GM23338 (cell line): ENCODE measurements at regions not wholly inside any gene's neighbourhood (a gene's known extent, or its start where the extent isn't known, plus 50 kb on each side); places are given as distances from the start of the nearest gene placed in this dataset.

Source experiments
- ATAC-seq: fragments of 200-7000 bp; cut with Tn5 transposase; 3 replicates; pipeline ENCODE4 v1.9.1; 2020
- DNase-seq: peaks from one replicate; pipeline ENCODE4 v3.0.0-alpha.2; 2015; ENCODE audit warnings: low spot score
- H2AFZ ChIP-seq: fragments of 200-600 bp; sonication (generic); 2 replicates; pipeline ENCODE4 v1.8.0; 2016; ENCODE audit warnings: antibody characterized with exemption, mild to moderate bottlenecking, moderate library complexity
- H3F3A ChIP-seq: fragments of 200-600 bp; sonication (generic); replicated peaks from 2 replicates; pipeline ENCODE4 v1.8.0; 2017; ENCODE audit warnings: antibody characterized with exemption, mixed run types, low read depth
- H3K27ac ChIP-seq: fragments of 200-600 bp; sonication (generic); 2 replicates; pipeline ENCODE4 v1.6.1; 2016; ENCODE audit warnings: low read depth
- H3K27me3 ChIP-seq: fragments of 200-600 bp; sonication (generic); 2 replicates; pipeline ENCODE4 v1.8.0; 2016; ENCODE audit warnings: mild to moderate bottlenecking, mixed run types, moderate library complexity; ENCODE audit not compliant: insufficient read depth
- H3K36me3 ChIP-seq: fragments of 200-600 bp; sonication (generic); 2 replicates; pipeline ENCODE4 v1.8.0; 2016; ENCODE audit warnings: mild to moderate bottlenecking; ENCODE audit not compliant: insufficient read depth
- H3K4me1 ChIP-seq: fragments of 200-600 bp; sonication (generic); 2 replicates; pipeline ENCODE4 v1.8.0; 2016; ENCODE audit warnings: mild to moderate bottlenecking, moderate library complexity; ENCODE audit not compliant: insufficient read depth
- H3K4me2 ChIP-seq: fragments of 200-600 bp; sonication (generic); 2 replicates; pipeline ENCODE4 v1.7.1; 2017; ENCODE audit warnings: mixed run types
- H3K4me3 ChIP-seq: fragments of 200-600 bp; sonication (generic); 2 replicates; pipeline ENCODE4 v1.6.1; 2016; ENCODE audit warnings: mixed run types
- H3K79me2 ChIP-seq: fragments of 200-600 bp; sonication (generic); replicated peaks from 2 replicates; pipeline ENCODE4 v1.8.0; 2017; ENCODE audit warnings: mild to moderate bottlenecking; ENCODE audit not compliant: insufficient read depth
- H3K9me2 ChIP-seq: fragments of 200-600 bp; sonication (generic); 2 replicates; pipeline ENCODE4 v1.8.0; 2017; ENCODE audit not compliant: insufficient read depth
- H4K20me1 ChIP-seq: fragments of 200-600 bp; sonication (generic); replicated peaks from 2 replicates; pipeline ENCODE4 v1.8.0; 2017; ENCODE audit warnings: mild to moderate bottlenecking; ENCODE audit not compliant: insufficient read depth
- H3K27ac Mint-ChIP-seq: 2 replicates; pipeline ENCODE4 v1.8.0; 2020; ENCODE audit warnings: inconsistent platforms, mild to moderate bottlenecking, moderate library complexity, mixed read lengths
- H3K27me3 Mint-ChIP-seq: 3 replicates; pipeline ENCODE4 v1.8.0; 2022; ENCODE audit warnings: low read depth, mild to moderate bottlenecking, moderate library complexity, mixed read lengths, inconsistent platforms; ENCODE audit not compliant: insufficient read depth, poor library complexity
- H3K36me3 Mint-ChIP-seq: 3 replicates; pipeline ENCODE4 v1.8.0; 2021; ENCODE audit warnings: low read depth, mild to moderate bottlenecking, inconsistent platforms, moderate library complexity, mixed read lengths
- H3K4me1 Mint-ChIP-seq: 3 replicates; pipeline ENCODE4 v1.8.0; 2020; ENCODE audit warnings: mild to moderate bottlenecking, inconsistent platforms, mixed read lengths
- H3K4me3 Mint-ChIP-seq: 3 replicates; pipeline ENCODE4 v1.8.0; 2021; ENCODE audit warnings: moderate library complexity, mild to moderate bottlenecking, inconsistent platforms, mixed read lengths
- H3K9me3 Mint-ChIP-seq: 3 replicates; pipeline ENCODE4 v1.8.0; 2020; ENCODE audit warnings: moderate library complexity, mild to moderate bottlenecking, inconsistent platforms, mixed read lengths
- CREB1 ChIP-seq: fragments of 250-450 bp; sonication (Bioruptor Pico); IDR thresholded peaks from 2 replicates; pipeline ENCODE4 v1.5.0; 2020; ENCODE audit warnings: low read depth, mild to moderate bottlenecking, moderate library complexity
- EZH2 ChIP-seq: fragments of 200-600 bp; sonication (generic); IDR thresholded peaks from one replicate; pipeline ENCODE4 v1.8.0; 2017; ENCODE audit warnings: antibody characterized with exemption, mild to moderate bottlenecking, low read depth; ENCODE audit not compliant: unreplicated experiment
- EZH2phosphoT487 ChIP-seq: fragments of 200-600 bp; sonication (generic); IDR thresholded peaks from one replicate; pipeline ENCODE4 v1.8.1; 2018; ENCODE audit warnings: antibody characterized with exemption; ENCODE audit not compliant: unreplicated experiment
- JUNB ChIP-seq: IDR thresholded peaks from one replicate; pipeline ENCODE4 v1.6.1; 2016; ENCODE audit warnings: antibody characterized with exemption; ENCODE audit not compliant: unreplicated experiment
- NANOG ChIP-seq: IDR thresholded peaks from 2 replicates; pipeline ENCODE4 v1.6.1; 2016; ENCODE audit warnings: antibody characterized with exemption, borderline replicate concordance
- POLR2AphosphoS5 ChIP-seq: IDR thresholded peaks from 2 replicates; pipeline ENCODE4 v1.6.1; 2016; ENCODE audit warnings: antibody characterized with exemption, low read depth
- STAT1 ChIP-seq: IDR thresholded peaks from one replicate; pipeline ENCODE4 v1.6.1; 2016; ENCODE audit warnings: antibody characterized with exemption; ENCODE audit not compliant: unreplicated experiment
- ZNF114 ChIP-seq: fragments of 250-450 bp; sonication (Bioruptor Pico); IDR thresholded peaks from 2 replicates; pipeline ENCODE4 v1.5.0; 2020; ENCODE audit warnings: mild to moderate bottlenecking, moderate library complexity
- ZNF331 ChIP-seq: fragments of 250-450 bp; sonication (Bioruptor Pico); IDR thresholded peaks from 2 replicates; pipeline ENCODE4 v1.5.0; 2020; ENCODE audit warnings: low read depth, mild to moderate bottlenecking, moderate library complexity
- TF ChIP-seq, protein P1 (sequence below): fragments of 250-450 bp; sonication (Bioruptor Pico); IDR thresholded peaks from 2 replicates; pipeline ENCODE4 v1.5.0; 2020; ENCODE audit warnings: mild to moderate bottlenecking, moderate library complexity
- TF ChIP-seq, protein P2 (sequence below): IDR thresholded peaks from 2 replicates; pipeline ENCODE4 v1.6.1; 2016; ENCODE audit warnings: antibody characterized with exemption
- TF ChIP-seq, protein P3 (sequence below): IDR thresholded peaks from one replicate; pipeline ENCODE4 v1.6.1; 2018; ENCODE audit warnings: antibody characterized with exemption; ENCODE audit not compliant: unreplicated experiment
- TF ChIP-seq, protein P4 (sequence below), 2 experiments: fragments of 200-600 bp in 1 of 2; sonication (generic) in 1 of 2; conservative IDR thresholded peaks; 2 replicates each; pipeline versions ENCODE4 v1.5.1 to v1.6.1; 2016 to 2017; ENCODE audit warnings: antibody characterized with exemption in 2 of 2, low read depth in 2 of 2, mild to moderate bottlenecking in 2 of 2, moderate library complexity in 1 of 2

DNA sequence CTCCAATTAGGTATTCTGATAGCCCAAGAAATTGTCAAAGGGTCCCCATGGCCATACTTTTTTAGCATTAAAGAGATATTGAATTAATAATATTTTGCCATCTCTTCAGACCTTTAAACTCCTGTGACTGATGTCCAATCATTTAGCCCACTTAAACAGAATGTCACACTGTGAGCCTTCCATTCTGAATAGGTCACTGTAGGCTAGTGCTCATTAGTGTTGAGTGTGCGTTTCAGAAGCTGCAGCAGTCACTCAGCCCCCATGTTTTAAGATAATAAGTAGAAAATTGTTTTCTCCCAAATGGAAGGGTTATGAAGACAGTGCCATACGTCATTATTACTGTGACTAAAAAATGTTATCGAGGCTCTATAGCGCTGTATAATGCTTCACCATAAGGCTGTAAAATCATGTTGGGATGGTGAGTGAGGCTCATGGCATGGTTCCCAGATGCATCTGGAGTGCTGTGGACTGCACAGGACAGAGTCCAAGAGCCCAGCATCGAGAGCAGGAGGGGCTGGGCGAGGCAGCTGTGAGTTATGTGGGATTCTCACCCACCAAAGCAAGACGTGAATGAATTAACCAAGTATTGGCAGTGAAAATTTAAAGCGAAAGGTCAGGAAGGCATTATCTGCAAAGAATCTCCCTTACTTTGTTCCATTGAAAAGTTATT lies 2112.9 kb upstream of the WWC1 start:
- no peaks in the 10 kb centered on the region for H3K27me3 Mint-ChIP-seq
- Histone ChIP-seq H3K4me3 (no peak overlapping the region), H3F3A (no peaks in the 10 kb centered on the region), H3K4me1 (no peaks in the 10 kb centered on the region), H3K27me3 (no peaks in the 10 kb centered on the region), H3K36me3 (no peaks in the 10 kb centered on the region), H3K79me2 (no peaks in the 10 kb centered on the region), H2AFZ (no peak overlapping the region), H3K9me2 (no peaks in the 10 kb centered on the region), H4K20me1 (no peaks in the 10 kb centered on the region), H3K27ac (no peak overlapping the region), H3K4me2 (no peak overlapping the region)
- peaks cover 5% of the 10 kb centered on the region; the same call in 2 of the 3 replicates for H3K4me1 Mint-ChIP-seq
- no peaks in the 10 kb centered on the region for H3K9me3 Mint-ChIP-seq
- no peak overlapping the region for H3K4me3 Mint-ChIP-seq
- no peak overlapping the region for H3K27ac Mint-ChIP-seq
- ATAC-seq (no peak), DNase-seq (no peak)
- no peaks in the 10 kb centered on the region for H3K36me3 Mint-ChIP-seq
- TF ChIP-seq POLR2AphosphoS5 (no peak), EZH2phosphoT487 (no peak), NANOG (no peak), ZNF331 (no peak), CREB1 (CRISPR knock-in tag) (no peak), JUNB (no peak), EZH2 (no peak), ZNF114 (CRISPR knock-in tag) (no peak), STAT1 (no peak)
- TF ChIP-seq, protein P1, sequence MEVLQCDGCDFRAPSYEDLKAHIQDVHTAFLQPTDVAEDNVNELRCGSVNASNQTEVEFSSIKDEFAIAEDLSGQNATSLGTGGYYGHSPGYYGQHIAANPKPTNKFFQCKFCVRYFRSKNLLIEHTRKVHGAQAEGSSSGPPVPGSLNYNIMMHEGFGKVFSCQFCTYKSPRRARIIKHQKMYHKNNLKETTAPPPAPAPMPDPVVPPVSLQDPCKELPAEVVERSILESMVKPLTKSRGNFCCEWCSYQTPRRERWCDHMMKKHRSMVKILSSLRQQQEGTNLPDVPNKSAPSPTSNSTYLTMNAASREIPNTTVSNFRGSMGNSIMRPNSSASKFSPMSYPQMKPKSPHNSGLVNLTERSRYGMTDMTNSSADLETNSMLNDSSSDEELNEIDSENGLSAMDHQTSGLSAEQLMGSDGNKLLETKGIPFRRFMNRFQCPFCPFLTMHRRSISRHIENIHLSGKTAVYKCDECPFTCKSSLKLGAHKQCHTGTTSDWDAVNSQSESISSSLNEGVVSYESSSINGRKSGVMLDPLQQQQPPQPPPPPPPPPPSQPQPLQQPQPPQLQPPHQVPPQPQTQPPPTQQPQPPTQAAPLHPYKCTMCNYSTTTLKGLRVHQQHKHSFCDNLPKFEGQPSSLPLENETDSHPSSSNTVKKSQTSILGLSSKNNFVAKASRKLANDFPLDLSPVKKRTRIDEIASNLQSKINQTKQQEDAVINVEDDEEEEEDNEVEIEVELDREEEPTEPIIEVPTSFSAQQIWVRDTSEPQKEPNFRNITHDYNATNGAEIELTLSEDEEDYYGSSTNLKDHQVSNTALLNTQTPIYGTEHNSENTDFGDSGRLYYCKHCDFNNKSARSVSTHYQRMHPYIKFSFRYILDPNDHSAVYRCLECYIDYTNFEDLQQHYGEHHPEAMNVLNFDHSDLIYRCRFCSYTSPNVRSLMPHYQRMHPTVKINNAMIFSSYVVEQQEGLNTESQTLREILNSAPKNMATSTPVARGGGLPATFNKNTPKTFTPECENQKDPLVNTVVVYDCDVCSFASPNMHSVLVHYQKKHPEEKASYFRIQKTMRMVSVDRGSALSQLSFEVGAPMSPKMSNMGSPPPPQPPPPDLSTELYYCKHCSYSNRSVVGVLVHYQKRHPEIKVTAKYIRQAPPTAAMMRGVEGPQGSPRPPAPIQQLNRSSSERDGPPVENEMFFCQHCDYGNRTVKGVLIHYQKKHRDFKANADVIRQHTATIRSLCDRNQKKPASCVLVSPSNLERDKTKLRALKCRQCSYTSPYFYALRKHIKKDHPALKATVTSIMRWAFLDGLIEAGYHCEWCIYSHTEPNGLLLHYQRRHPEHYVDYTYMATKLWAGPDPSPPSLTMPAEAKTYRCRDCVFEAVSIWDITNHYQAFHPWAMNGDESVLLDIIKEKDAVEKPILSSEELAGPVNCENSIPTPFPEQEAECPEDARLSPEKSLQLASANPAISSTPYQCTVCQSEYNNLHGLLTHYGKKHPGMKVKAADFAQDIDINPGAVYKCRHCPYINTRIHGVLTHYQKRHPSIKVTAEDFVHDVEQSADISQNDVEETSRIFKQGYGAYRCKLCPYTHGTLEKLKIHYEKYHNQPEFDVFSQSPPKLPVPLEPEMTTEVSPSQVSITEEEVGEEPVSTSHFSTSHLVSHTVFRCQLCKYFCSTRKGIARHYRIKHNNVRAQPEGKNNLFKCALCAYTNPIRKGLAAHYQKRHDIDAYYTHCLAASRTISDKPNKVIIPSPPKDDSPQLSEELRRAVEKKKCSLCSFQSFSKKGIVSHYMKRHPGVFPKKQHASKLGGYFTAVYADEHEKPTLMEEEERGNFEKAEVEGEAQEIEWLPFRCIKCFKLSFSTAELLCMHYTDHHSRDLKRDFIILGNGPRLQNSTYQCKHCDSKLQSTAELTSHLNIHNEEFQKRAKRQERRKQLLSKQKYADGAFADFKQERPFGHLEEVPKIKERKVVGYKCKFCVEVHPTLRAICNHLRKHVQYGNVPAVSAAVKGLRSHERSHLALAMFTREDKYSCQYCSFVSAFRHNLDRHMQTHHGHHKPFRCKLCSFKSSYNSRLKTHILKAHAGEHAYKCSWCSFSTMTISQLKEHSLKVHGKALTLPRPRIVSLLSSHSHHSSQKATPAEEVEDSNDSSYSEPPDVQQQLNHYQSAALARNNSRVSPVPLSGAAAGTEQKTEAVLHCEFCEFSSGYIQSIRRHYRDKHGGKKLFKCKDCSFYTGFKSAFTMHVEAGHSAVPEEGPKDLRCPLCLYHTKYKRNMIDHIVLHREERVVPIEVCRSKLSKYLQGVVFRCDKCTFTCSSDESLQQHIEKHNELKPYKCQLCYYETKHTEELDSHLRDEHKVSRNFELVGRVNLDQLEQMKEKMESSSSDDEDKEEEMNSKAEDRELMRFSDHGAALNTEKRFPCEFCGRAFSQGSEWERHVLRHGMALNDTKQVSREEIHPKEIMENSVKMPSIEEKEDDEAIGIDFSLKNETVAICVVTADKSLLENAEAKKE (CRISPR knock-in tag), result no peak
- TF ChIP-seq, protein P2, sequence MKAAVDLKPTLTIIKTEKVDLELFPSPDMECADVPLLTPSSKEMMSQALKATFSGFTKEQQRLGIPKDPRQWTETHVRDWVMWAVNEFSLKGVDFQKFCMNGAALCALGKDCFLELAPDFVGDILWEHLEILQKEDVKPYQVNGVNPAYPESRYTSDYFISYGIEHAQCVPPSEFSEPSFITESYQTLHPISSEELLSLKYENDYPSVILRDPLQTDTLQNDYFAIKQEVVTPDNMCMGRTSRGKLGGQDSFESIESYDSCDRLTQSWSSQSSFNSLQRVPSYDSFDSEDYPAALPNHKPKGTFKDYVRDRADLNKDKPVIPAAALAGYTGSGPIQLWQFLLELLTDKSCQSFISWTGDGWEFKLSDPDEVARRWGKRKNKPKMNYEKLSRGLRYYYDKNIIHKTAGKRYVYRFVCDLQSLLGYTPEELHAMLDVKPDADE, result no peak
- TF ChIP-seq, protein P3, sequence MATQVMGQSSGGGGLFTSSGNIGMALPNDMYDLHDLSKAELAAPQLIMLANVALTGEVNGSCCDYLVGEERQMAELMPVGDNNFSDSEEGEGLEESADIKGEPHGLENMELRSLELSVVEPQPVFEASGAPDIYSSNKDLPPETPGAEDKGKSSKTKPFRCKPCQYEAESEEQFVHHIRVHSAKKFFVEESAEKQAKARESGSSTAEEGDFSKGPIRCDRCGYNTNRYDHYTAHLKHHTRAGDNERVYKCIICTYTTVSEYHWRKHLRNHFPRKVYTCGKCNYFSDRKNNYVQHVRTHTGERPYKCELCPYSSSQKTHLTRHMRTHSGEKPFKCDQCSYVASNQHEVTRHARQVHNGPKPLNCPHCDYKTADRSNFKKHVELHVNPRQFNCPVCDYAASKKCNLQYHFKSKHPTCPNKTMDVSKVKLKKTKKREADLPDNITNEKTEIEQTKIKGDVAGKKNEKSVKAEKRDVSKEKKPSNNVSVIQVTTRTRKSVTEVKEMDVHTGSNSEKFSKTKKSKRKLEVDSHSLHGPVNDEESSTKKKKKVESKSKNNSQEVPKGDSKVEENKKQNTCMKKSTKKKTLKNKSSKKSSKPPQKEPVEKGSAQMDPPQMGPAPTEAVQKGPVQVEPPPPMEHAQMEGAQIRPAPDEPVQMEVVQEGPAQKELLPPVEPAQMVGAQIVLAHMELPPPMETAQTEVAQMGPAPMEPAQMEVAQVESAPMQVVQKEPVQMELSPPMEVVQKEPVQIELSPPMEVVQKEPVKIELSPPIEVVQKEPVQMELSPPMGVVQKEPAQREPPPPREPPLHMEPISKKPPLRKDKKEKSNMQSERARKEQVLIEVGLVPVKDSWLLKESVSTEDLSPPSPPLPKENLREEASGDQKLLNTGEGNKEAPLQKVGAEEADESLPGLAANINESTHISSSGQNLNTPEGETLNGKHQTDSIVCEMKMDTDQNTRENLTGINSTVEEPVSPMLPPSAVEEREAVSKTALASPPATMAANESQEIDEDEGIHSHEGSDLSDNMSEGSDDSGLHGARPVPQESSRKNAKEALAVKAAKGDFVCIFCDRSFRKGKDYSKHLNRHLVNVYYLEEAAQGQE, result no peak
- TF ChIP-seq, protein P4, sequence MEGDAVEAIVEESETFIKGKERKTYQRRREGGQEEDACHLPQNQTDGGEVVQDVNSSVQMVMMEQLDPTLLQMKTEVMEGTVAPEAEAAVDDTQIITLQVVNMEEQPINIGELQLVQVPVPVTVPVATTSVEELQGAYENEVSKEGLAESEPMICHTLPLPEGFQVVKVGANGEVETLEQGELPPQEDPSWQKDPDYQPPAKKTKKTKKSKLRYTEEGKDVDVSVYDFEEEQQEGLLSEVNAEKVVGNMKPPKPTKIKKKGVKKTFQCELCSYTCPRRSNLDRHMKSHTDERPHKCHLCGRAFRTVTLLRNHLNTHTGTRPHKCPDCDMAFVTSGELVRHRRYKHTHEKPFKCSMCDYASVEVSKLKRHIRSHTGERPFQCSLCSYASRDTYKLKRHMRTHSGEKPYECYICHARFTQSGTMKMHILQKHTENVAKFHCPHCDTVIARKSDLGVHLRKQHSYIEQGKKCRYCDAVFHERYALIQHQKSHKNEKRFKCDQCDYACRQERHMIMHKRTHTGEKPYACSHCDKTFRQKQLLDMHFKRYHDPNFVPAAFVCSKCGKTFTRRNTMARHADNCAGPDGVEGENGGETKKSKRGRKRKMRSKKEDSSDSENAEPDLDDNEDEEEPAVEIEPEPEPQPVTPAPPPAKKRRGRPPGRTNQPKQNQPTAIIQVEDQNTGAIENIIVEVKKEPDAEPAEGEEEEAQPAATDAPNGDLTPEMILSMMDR (conservative IDR thresholded peaks at IDR 0.05; ENCODE audit: low read depth in 2 of 2), result no peak
